Liver (tissue), 8 donors: ENCODE measurements at regions not wholly inside any gene's neighbourhood (a gene's known extent, or its start where the extent isn't known, plus 50 kb on each side); places are given as distances from the start of the nearest gene placed in this dataset.

Experiments used
- DNase-seq: peaks from one replicate; pipeline ENCODE4 v3.0.0-alpha.2; 2017; ENCODE audit warnings: low spot score
- H3K27ac ChIP-seq, 2 donors: one replicate each; pipeline ENCODE4 v1.7.0; 2013; ENCODE audit warnings: inconsistent platforms in 2 of 2, low read length in 2 of 2, control low read depth in 1 of 2, low read depth in 1 of 2, mild to moderate bottlenecking in 1 of 2
- H3K27me3 ChIP-seq, 4 donors: one replicate each; pipeline versions ENCODE4 v1.6.1 to v1.7.0; 2013; ENCODE audit warnings: low read length in 3 of 4, inconsistent platforms in 1 of 4, mild to moderate bottlenecking in 1 of 4, moderate library complexity in 1 of 4; ENCODE audit not compliant: control insufficient read depth in 4 of 4, insufficient read depth in 4 of 4
- H3K36me3 ChIP-seq, 4 donors: one replicate each; pipeline versions ENCODE4 v1.6.1 to v1.7.0; 2013; ENCODE audit warnings: low read length in 3 of 4, mild to moderate bottlenecking in 3 of 4, low read depth in 1 of 4, moderate library complexity in 1 of 4; ENCODE audit not compliant: control insufficient read depth in 4 of 4, insufficient read depth in 3 of 4
- H3K4me1 ChIP-seq, 4 donors: one replicate each; pipeline versions ENCODE4 v1.6.1 to v1.7.0; 2013; ENCODE audit warnings: low read length in 3 of 4, mild to moderate bottlenecking in 3 of 4, moderate library complexity in 1 of 4; ENCODE audit not compliant: control insufficient read depth in 4 of 4, insufficient read depth in 4 of 4
- H3K4me3 ChIP-seq, 3 donors: one replicate each; pipeline versions ENCODE4 v1.6.1 to v1.7.0; 2013; ENCODE audit warnings: low read length in 3 of 3, control low read depth in 1 of 3, low read depth in 1 of 3, mild to moderate bottlenecking in 1 of 3
- H3K9ac ChIP-seq, 2 donors: one replicate each; pipeline ENCODE4 v1.7.0; 2013; ENCODE audit warnings: low read length in 2 of 2, mild to moderate bottlenecking in 2 of 2, moderate library complexity in 2 of 2, control low read depth in 1 of 2, low read depth in 1 of 2
- H3K9me3 ChIP-seq, 4 donors: one replicate each; pipeline versions ENCODE4 v1.6.1 to v1.7.0; 2013; ENCODE audit warnings: low read length in 3 of 4; ENCODE audit not compliant: control insufficient read depth in 4 of 4
- ATF3 ChIP-seq: IDR thresholded peaks from 2 replicates; pipeline ENCODE4 v1.6.1; 2016; ENCODE audit warnings: antibody characterized with exemption
- EGR1 ChIP-seq, 2 donors: IDR thresholded peaks; 2 replicates each; pipeline ENCODE4 v1.6.1; 2016 to 2018; ENCODE audit warnings: antibody characterized with exemption in 2 of 2, low read depth in 2 of 2
- FOXA2 ChIP-seq: IDR thresholded peaks from 2 replicates; pipeline ENCODE4 v1.6.1; 2016; ENCODE audit warnings: antibody characterized with exemption
- GABPA ChIP-seq, 2 donors: IDR thresholded peaks in 1 of 2; conservative IDR thresholded peaks in 1 of 2; 2 replicates each; pipeline ENCODE4 v1.6.1; 2016; ENCODE audit warnings: antibody characterized with exemption in 2 of 2, mild to moderate bottlenecking in 1 of 2, moderate library complexity in 1 of 2
- HNF4A ChIP-seq, 2 donors: conservative IDR thresholded peaks; 2 replicates each; pipeline ENCODE4 v1.6.1; 2016; ENCODE audit warnings: antibody characterized with exemption in 2 of 2, mild to moderate bottlenecking in 2 of 2
- HNF4G ChIP-seq: IDR thresholded peaks from 2 replicates; pipeline ENCODE4 v1.6.1; 2016; ENCODE audit warnings: antibody characterized with exemption
- MAX ChIP-seq: IDR thresholded peaks from 2 replicates; pipeline ENCODE4 v1.6.1; 2016; ENCODE audit warnings: antibody characterized with exemption
- NR2F2 ChIP-seq: IDR thresholded peaks from 2 replicates; pipeline ENCODE4 v1.6.1; 2016; ENCODE audit warnings: antibody characterized with exemption
- RXRA ChIP-seq, 2 donors: IDR thresholded peaks; 2 replicates each; pipeline ENCODE4 v1.6.1; 2017 to 2018; ENCODE audit warnings: antibody characterized with exemption in 2 of 2, mild to moderate bottlenecking in 1 of 2
- TAF1 ChIP-seq: conservative IDR thresholded peaks from 2 replicates; pipeline ENCODE4 v1.6.1; 2016; ENCODE audit warnings: antibody characterized with exemption, mild to moderate bottlenecking
- ZBTB33 ChIP-seq: IDR thresholded peaks from 2 replicates; pipeline ENCODE4 v1.6.1; 2016; ENCODE audit warnings: antibody characterized with exemption
- WGBS: extraction: QIAGEN DNeasy Blood & Tissue Kit; methylation state at CpG from one replicate; pipeline ENCODE4 v1.1.7; 2013; 5-methylcytosine and 5-hydroxymethylcytosine counted together
- TF ChIP-seq, protein P1 (sequence below): fragments of 150-350 bp; IDR thresholded peaks from 2 replicates; pipeline ENCODE4 v1.5.1; 2017; ENCODE audit warnings: improper control_type of control experiment, low read depth, low read length; ENCODE audit not compliant: missing input control
- donor health status: healthy.
- donor health status: healthy.
- donor health status: healthy.
- donor health status: healthy.
- donor health status: healthy.

- Histone ChIP-seq H3K36me3 (no peaks in the 10 kb centered on the region), H3K4me3 (no peak overlapping the region), H3K27ac (no peak overlapping the region), H3K9me3 (peaks cover 0 to 3% (median 0%) of the 10 kb centered on the region in 4 donors), H3K27me3 (no peaks in the 10 kb centered on the region), H3K4me1 (no peaks in the 10 kb centered on the region), H3K9ac (no peak overlapping the region)
- 85% methylated on average over 3 of the region's 3 CpGs for WGBS
- TF ChIP-seq RXRA (IDR thresholded peaks at IDR 0.05): no peak
- DNase-seq: no peak
Observed at GRCh38 chr13:30855569-30855968, 50.5 kb upstream of the MEDAG start.

GRCh38 chr13:30856005-30856790 lies 49.9 kb upstream of the MEDAG start:
- TF ChIP-seq TAF1: no peak
- TF ChIP-seq ATF3: no peak
- no peak for TF ChIP-seq RXRA (IDR thresholded peaks at IDR 0.05)
- no peak for TF ChIP-seq HNF4G
- no peak for TF ChIP-seq ZBTB33
- no peak for TF ChIP-seq NR2F2
- TF ChIP-seq GABPA (IDR thresholded peaks at IDR 0.05 in 1 of 2, conservative IDR thresholded peaks at IDR 0.05 in 1 of 2): no peak
- TF ChIP-seq EGR1 (IDR thresholded peaks at IDR 0.05; ENCODE audit: low read depth in 2 of 2): no peak
- no peak for TF ChIP-seq FOXA2
- no peak for TF ChIP-seq MAX
- no peak for TF ChIP-seq HNF4A (conservative IDR thresholded peaks at IDR 0.05)
- TF ChIP-seq, protein P1, sequence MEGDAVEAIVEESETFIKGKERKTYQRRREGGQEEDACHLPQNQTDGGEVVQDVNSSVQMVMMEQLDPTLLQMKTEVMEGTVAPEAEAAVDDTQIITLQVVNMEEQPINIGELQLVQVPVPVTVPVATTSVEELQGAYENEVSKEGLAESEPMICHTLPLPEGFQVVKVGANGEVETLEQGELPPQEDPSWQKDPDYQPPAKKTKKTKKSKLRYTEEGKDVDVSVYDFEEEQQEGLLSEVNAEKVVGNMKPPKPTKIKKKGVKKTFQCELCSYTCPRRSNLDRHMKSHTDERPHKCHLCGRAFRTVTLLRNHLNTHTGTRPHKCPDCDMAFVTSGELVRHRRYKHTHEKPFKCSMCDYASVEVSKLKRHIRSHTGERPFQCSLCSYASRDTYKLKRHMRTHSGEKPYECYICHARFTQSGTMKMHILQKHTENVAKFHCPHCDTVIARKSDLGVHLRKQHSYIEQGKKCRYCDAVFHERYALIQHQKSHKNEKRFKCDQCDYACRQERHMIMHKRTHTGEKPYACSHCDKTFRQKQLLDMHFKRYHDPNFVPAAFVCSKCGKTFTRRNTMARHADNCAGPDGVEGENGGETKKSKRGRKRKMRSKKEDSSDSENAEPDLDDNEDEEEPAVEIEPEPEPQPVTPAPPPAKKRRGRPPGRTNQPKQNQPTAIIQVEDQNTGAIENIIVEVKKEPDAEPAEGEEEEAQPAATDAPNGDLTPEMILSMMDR: no peak
- DNase-seq: no peak
- no peak overlapping the region for H3K9ac ChIP-seq
- no peaks in the 10 kb centered on the region for H3K36me3 ChIP-seq
- peaks cover 0 to 3% (median 0%) of the 10 kb centered on the region in 4 donors for H3K9me3 ChIP-seq
- WGBS: 80% methylated on average over 9 of the region's 9 CpGs
- no peak overlapping the region for H3K4me3 ChIP-seq
- no peaks in the 10 kb centered on the region for H3K4me1 ChIP-seq
- H3K27ac ChIP-seq: no peak overlapping the region
- H3K27me3 ChIP-seq: no peaks in the 10 kb centered on the region
